NCI-H345 treated with DMSO at 0.1 percent for 48 hours (cell line): ENCODE measurements at regions not wholly inside any gene's neighbourhood (a gene's known extent, or its start where the extent isn't known, plus 50 kb on each side); places are given as distances from the start of the nearest gene placed in this dataset.
"Not testable (repeated sequence)": the region's sequence is repeated elsewhere in the genome, so short reads cannot be mapped to it uniquely, and the experiment has no call there.

ENCODE experiments used
- DNase-seq: peaks from one replicate; lab custom pipeline; 2025; ENCODE audit not compliant: unreplicated experiment; lab: John Stamatoyannopoulos, UW

DNA sequence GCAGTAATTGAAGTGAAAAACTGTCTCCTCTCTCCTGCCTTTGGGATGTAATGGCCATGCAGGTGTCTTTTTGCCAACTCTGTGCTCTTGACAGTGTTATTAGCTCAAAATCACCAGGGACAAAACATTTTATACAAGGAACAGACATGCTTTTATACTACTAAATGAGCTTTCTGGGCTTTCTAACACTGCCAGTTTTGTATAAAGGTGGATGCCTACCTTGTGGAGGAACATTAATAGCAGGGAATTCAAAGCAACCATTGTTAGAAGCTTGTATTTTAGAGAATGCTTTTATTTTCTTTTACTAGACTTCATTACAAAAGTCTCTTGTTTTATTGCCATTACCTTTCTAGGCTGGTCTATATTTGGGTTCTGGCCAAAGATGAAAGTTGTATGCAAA lies 54.7 kb upstream of the ARSJ start:
- DNase-seq, result no peak

DNA sequence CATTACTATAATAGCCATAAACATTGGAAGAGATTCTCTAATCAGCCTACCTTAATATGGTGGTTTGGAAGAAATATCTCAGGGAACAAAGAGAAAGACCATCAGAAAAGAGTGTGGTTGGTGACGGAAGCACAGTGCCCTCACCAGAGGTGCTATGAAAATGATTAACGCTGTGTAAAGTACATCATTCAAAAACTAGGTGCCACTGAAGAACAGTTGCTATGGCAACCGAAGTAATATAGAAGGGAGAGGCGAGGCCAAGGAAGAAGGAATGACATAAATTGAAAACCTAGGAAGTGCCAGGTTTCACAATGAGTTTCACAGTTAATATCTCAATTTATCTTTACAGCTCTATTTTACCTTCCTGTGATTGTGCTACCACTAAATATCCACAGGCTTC lies 57.0 kb upstream of the ARSJ start:
- DNase-seq, result no peak

DNA sequence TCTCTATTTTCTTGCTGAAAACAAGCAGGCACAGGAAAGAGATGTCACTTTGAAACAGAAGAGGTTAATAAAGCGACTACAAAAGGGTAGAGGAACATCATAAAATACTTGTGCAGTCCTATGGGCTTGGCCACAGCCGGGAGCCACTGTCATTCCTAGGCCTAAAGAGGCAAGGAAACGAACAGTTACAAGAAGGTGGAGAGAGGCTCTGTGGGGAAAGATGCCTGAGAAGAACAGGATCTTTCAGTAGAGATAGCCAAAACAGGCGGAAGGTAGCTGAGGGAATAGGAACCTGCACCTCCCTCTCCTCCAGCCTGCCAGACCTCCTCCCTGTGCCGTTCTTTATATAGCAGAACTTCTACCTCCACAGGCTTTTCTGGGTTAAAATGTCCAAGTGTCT lies 57.4 kb upstream of the ARSJ start:
- DNase-seq, result no peak

DNA sequence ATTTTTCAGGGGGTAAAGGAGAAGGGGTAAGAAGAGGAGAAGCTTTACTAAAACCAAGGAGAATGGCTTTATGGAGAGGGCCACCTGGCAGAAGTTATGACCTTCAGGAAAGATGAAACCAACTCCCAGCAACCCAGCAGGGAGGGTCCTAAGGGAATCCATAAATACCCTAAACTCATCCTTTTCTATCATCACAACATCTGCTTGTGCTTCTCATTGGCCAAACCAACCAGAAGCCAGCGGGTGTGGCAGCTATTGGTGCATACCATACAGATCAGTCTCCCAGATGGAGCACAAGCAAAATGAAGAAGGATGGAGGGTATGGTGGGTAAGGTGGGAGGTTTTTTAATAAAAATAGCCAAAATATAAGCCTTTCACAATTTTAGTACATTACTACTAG lies 58.5 kb upstream of the ARSJ start:
- DNase-seq, result no peak

DNA sequence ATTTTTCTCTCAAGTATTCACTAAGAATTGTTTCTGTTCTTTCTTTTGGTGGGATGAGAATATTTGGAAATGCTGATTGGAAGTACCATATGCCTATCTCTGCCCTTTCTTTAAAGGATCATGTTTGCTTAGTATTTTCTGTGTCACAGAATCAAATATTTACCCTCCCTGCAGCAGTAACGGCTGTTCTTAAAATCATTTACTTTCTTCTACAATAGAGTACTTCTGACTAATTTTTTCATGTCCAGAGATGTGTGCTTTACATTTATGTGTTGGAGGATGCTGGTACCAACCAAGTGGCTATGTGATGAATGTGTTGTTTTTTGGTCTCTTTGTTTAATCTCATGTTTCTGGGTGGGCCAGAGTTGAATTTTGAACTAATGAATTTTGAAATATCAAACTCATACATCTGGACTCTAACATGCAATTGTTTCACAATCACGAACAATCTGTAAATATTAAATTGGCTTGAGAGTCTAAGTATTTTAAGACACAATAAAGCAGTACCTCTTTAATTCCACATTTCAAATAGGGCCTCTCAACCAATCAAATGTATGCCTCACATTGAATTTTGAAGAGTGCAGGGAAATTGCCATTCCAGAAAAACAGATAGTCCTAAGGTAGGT lies 59.4 kb upstream of the ARSJ start:
- no peak for DNase-seq

DNA sequence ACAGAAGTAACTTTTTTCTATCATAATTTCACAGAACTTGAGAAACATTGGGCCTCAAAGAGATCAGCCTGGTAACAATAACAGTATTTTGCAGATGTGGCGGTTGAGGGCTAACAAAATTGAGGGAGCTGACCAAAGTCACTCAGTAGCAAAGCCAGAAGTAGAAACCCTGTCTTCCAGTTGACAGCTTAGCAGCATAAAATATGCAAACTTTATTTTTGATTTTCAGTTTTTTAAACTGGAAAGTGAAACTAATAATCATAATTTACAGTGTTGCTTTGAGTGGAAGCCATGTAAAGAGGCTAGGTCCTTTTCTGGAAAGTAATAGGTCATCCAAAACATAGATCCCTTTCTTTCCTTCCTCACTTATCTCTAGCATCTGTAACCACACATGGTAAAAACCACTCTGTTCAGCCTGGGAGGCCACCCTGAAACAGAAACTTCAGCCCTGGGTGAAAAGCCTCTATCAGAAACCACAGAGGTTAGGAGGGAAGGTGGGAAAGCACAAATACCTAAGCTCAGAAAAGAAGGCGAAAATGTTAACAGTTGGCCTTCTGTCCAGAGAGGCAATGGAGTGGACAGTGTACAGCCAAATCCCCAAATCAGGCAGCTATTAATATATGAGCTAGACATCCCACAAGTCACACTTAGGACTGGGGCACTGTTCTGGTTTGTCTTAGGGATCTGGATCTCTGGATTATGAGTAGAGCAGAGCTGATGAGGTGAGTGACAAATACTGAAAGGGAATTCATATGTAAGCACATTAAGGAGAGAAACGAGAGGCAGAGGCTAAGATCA lies 61.1 kb upstream of the ARSJ start:
- no peak for DNase-seq

DNA sequence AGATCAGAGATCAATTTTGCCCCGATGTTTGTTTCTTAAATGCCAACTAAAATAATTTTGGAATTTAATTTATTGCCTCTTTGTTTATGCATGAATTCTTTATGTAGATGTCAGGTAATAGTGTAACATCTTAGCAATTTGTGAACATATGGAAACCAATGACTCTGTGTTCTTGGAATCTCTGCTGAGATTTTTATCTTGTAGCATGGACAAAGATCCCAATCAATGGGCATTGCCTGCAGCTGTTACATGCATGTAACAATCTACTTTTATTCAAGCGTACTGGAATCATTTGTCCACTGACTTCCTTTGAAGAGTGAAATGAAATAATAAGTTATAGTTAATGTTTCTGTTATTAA lies 61.6 kb upstream of the ARSJ start:
- DNase-seq, result no peak

DNA sequence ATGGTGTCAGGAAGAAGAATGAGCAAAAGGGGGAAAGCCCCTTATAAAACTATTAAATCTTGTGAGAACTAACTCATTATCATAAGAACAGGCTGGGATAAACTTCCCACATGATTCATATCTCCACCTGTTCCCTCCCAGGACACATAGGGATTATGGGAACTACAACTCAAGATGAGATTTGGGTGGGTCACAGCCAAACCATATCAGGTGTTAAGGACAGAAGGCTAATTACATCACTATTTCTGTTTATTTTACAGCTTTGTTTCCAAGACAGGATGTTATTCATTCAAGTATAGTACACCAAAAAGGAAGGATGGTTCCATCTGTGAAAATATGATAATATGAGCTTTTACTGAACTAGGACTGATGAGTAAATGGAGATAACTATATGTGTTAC lies 63.7 kb upstream of the ARSJ start:
- DNase-seq, result no peak

DNA sequence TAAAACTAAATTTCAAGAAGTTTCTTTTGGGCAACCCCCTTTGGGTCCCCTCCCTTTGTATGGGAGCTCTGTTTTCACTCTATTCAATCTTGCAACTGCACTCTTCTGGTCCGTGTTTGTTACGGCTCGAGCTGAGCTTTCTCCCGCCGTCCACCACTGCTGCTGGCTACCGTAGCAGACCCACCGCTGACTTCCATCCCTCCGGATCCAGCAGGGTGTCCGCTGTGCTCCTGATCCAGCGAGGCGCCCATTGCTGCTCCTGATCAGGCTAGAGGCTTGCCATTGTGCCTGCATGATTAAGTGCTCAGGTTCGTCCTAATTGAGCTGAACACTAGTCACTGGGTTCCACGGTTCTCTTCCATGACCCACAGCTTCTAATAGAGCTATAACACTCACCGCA lies 64.9 kb upstream of the ARSJ start:
- not testable (repeated sequence) for DNase-seq

DNA sequence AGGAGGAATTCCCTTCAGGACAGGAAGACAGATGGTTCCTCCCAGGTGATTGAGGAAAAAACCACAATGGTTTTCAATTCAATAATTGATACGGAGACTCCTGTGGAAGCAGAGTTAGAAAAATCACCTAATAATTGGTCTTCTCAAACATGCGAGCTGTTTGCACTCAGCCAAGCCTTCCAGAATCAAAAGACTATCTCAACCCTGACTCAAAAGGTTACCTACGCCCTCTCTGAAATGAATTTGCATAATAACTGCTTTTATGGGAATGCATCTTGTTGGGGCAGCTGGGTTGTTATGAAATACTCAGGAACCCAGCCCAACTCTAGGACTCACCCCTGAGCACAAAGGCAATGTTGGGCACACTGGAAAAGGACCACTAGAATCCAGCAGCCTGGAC lies 66.9 kb upstream of the ARSJ start:
- DNase-seq, result no peak

DNA sequence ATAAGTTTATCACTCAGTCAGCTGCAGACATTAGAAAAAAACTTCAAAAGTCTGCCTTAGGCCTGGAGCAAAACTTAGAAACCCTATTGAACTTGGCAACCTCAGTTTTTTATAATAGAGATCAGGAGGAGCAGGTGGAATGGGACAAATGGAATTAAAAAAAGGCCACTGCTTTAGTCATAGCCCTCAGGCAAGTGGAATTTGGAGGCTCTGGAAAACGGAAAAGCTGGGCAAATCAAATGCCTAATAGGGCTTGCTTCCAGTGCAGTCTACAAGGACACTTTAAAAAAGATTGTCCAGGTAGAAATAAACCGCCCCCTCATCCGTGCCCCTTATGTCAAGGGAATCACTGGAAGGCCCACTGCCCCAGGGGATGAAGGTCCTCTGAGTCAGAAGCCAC lies 68.7 kb upstream of the ARSJ start:
- DNase-seq, result not testable (repeated sequence)

DNA sequence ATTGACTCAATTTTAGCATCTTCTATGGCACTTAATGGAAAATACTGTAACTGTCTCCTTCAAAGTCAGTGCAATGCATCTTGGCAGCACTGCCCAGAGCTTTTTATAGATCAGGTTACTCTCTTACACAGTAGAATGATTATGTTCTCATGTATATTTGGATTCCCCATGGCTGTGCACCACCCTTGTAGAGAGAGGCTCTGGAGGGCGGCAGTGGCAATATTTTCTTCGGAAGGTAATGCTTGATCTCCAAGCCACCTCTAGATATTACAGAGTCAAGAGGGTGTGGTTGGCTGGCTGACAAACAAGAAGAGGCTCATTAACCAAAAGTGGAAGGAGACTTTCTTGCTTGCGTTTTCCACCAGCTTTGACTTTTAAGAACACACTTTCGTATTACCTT lies 72.8 kb upstream of the ARSJ start:
- no peak for DNase-seq

DNA sequence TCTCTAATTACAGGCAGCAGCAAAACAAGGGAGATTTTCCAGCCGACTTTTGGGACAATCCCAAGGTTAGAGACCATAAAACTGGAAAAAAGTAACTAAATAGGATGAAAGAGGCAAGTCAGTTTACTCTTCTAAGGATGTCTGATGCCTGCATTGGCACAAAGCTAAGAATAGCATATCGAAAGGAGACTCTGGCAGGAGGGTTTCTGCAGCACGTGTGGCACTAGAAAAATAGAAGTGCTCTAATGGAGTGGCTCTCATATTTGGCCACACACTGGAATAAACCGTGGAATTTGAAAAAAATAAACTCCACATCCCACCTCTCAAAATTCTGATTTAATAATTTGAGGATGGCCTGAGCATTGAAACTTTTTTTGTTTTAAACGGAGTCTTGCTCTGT lies 77.2 kb upstream of the ARSJ start:
- no peak for DNase-seq

DNA sequence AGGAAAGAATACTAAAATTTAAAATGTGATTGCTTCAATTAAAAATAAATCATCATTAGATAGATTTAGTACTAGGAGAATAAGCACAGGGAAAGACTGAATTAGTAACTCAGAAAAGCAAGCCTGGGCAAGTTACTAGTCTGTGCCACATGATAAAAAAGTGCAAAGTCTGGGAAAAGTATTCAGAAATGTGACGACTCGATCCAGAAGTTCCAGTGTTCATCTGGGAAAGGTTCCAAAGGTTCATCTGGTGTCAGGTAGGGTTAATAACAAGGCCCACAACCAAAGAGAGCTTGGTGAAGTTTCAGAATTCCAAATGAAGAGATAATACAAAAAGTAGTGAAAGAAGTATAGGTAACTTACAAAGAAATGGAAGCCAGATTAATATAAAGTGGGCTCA lies 78.3 kb upstream of the ARSJ start:
- no peak for DNase-seq

DNA sequence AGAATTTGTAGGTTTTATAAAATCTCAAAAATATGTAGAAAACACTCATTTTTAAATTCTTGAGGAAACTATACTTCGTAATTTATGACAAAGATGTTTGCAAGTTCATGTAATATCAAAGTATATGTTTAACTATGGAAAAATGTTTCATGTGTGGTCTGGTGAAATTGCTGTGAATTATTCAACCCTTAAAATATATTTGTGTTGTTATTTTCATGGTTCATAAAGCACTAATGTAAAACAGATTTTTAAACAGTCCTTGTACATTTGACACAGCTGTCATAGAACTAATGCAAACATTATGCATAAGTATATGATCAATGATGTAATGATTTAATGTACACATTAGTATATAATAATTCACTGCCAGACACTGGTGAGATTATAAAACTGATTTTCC lies 83.1 kb upstream of the ARSJ start:
- DNase-seq, result no peak

DNA sequence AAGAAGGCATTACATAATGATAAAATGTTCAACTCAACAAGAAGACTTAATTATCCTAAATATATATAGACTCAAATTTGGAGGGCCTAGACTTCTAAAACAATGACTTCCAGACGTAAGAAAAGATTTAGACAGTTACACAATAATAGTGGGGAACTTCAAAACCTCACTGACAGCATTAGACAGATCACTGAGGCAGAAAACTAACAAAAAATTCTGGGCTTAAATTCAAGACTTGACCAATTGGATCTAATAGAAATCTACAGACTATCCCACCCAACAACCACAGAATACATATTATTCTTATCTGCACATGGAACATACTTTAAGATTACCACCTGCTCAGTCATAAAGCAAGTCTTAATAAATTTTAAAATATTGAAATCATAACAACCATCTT lies 93.3 kb upstream of the ARSJ start:
- DNase-seq, result no peak

DNA sequence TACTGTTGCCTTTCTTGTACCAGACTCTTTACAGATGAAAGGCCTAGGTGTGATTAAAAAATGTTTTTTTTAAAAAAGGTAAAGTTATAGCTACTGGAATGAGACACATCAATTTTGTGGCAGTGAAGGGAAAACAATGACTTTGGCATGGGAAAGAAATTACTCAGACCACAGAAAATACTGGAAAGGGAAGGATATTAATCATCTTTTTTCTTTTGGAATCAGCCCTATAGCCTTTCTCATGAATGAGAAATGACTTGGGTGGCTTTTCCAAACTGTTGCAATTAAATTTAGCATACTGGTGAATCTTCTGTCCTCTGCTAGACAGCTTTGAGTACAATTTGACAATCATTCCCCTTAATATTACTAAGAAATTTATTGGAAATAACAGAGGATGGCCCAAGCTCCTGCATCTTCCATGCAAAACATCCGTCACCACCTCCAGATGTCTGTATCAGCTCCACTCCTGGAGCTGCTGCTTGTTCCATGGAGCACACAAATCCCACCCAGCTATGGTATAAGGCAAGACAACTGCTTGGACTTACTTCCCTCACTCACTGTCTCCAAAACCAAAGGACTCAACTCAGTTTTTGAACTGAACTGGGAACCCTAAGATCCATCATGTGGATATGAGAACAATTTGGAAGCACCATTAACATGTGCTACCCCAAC lies 97.6 kb upstream of the ARSJ start:
- DNase-seq, result no peak

DNA sequence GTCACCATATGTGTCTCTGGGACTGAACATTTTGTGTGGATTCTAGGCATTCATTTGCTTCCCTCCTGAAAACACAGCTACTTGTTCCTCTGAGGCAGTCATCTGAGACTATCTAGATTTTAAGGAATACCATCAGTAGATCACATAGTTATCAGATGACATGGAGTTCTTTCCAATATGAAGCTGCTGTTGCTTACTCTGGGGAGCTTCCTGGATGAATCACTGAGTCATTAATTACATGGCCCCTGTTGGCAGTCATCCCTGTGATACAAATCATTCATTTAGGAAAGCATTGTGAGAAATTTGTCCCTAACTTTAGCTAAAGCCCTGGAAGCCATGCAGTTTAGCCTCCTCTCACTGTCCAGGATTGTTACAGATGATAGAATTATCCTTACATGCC lies 98.2 kb upstream of the ARSJ start:
- DNase-seq, result no peak

DNA sequence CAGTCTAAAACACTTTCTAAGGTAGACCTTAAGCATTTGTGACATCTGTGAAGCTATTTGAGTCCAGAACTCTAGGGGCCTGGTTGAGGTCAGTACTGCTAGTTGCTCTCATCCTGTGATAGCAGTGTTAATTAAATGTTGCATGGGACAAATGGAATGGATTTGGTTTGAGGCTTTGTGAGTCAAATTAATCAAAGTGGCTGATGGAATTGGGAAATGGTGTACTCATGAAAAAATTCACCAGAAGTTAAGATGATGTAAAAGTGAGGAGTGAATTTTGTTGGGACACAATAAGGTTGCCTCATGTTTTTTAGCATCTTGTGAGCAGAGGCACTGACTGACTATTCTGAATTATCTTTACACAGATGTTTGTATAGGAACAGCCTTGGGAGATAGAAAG lies 99.2 kb upstream of the ARSJ start:
- no peak for DNase-seq

DNA sequence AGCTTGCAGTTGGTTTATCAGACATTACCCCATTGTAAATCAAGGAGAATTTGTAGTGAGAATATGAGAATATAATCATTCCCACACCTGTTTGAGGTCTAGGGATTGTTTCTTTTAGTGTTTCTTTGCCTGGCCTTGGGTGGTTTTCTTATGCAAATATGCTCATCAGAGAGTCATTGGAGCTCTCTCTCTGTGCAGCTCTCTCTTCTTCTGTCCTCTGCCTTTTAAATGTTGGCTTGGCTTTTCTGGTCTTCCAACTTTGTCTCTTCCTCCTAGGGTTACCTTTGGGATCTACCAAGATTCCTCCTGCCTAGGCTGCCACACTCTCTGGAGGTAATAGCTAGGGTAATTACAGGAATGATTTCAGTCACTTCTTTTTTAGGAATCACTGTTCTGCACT lies 102.3 kb upstream of the ARSJ start:
- DNase-seq, result no peak

DNA sequence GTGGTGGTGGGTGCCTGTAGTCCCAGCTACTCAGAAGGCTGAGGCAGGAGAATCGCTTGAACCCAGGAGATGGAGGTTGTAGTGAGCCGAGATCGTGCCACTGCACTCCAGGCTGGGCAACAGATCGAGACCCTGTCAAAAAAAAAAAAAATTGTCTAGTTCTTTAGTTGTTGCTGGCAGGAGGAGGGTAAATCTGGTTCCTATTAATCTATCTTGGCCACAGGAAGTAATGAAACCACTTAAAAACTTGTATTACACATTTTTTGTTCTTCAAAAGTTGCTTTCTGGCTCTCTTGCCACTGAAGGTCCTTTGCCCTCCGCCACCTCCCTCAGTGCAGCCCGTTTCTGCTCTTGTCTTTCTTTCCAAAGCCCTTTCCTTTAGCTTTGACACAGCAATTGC lies 102.9 kb upstream of the ARSJ start:
- no peak for DNase-seq

DNA sequence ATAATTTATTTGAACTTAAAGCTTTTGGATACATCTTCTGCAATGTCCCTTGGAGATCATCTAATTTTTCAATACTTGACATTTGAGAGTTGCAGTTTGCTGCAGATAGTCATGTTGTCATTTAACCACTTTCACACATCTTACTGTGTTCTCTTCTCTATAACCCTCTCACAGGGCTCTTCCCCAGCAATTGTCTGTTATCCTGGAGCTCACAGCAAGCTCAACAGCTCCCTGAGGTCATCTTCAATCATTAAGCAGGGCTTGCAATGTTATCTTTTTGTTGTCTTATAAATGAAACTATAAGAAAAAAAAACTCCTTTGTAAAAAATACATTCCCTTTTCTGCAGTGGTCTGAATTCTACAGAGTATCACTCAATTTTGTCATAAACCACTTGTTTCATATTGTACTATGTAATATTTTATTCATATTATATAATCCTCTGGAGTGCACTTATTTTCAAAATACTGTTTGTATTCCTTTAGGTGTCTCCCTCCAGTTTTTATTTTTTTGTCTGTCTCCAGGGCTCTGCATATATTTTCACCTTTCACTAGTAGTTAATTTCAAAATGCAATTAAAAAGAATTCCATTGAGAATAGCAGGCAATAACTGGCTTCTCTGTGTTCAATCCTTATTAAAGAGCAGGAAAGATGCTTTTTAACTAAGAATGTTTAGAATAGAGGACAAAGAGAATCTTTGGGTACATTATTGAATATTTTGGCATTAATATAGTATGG lies 106.3 kb upstream of the ARSJ start:
- DNase-seq, result no peak
